ENCODE measurements at regions not wholly inside any gene's neighbourhood (a gene's known extent, or its start where the extent isn't known, plus 50 kb on each side); places are given as distances from the start of the nearest gene placed in this dataset.

GRCh38 chr7:22586101-22586785 lies 86.3 kb upstream of the STEAP1B start:
- DNase-seq = no peak

- no peak for DNase-seq
These were observed 84.2 kb upstream of the STEAP1B start for GRCh38 chr7:22584179-22584578.

GRCh38 chr7:22582863-22583622 lies 83.1 kb upstream of the STEAP1B start:
- DNase-seq = no peak

- no peak for DNase-seq
These were observed 81.1 kb upstream of the STEAP1B start for GRCh38 chr7:22581099-22581498.

- no peak for DNase-seq
These were observed 80.0 kb upstream of the STEAP1B start for GRCh38 chr7:22579961-22580360.

- DNase-seq = no peak
These were observed 78.2 kb upstream of the STEAP1B start for GRCh38 chr7:22578007-22578733.

DNA sequence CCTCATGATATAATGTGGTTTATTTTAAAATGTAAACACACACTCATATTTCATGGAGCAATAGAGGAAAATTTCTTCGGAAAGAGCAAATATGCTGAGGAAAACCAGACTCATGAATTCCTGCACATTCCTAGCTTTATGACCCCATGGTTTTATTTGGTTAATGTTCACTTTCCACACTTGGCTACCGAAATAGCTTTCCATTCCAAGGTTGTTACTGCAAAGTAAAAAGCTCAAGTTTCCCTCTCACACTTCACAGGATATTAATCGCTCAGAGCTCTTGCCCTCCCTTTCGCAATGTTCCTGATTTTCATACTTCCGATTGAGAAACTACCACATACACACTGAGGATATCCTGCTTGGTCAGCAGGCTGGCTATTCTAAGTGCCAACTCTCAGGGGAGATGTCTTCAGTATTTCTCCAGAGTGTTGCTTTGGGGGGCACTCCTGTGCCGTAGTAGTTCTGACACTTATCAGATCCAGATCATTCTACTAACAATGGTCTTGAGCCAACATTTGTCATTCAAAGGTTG lies 77.5 kb upstream of the STEAP1B start:
- DNase-seq = peak; percentile 74

GRCh38 chr7:22576612-22577469 lies 76.9 kb upstream of the STEAP1B start:
- no peak for DNase-seq

DNA sequence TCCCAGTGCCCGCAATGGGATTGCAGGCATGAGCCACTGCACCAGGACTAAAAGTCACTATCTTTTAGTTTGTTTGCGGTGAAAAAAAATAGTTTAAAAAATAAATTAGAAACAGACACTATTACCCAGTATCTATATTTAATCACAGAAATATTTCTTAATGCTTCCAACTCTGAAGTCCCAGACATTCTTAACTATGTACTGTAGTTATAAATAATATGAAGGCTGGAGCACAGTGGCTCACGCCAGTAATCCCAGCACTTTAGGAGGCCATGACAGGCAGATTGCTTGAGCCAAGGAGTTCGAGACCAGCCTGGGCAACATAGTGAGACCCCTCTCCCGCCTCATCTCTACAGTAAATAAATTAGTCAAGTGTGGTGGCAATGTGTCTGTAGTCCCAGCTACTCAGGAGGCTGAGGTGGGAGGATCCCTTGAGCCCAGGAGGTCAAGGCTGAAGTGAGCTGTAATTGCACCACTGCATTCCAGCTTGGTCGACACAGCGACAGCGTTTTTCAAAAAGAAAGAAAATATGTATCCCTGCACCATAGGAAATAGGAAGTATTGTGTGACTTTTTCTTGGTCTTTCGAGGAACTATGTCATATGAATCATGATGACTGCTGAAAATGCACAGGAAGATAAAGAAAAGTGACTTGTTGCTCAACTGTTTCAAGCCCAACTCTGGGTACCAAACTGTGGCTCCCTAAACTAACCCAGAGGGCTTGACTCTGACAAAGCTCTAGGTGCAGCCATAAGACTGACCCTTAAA lies 74.9 kb upstream of the STEAP1B start:
- no peak for DNase-seq

GRCh38 chr7:22572937-22573336 lies 72.9 kb upstream of the STEAP1B start:
- no peak for DNase-seq

DNA sequence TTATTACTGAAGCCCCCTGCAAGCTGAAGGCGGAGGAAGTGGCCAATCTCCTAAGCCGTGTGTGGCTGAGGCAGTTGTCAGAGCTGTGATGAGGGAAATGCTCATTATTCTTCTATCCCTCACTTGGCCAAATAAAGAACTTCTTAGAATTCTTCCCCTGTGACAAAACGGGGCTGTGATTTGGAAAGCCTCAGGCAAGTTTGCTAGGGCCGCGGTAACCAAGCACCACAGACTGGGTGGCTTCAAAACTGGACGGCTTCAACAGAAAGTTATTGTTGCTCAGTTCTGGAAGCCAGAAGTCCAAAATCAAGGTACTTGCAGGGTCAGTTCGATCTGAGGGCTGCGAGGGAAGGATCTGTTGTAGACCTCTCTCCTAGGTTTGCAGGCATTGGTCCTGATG lies 72.3 kb upstream of the STEAP1B start:
- no peak for DNase-seq

- no peak for DNase-seq
These were observed 71.8 kb upstream of the STEAP1B start for GRCh38 chr7:22571766-22572165.

- no peak for DNase-seq
These were observed 69.8 kb upstream of the STEAP1B start for GRCh38 chr7:22569586-22570321.

- DNase-seq = no peak
These were observed 66.6 kb upstream of the STEAP1B start for GRCh38 chr7:22566592-22566991.

GRCh38 chr7:22566176-22566575 lies 66.2 kb upstream of the STEAP1B start:
- DNase-seq = no peak

- DNase-seq = no peak
These were observed 65.4 kb upstream of the STEAP1B start for GRCh38 chr7:22565315-22565811.

- no peak for DNase-seq
These were observed 64.6 kb upstream of the STEAP1B start for GRCh38 chr7:22564511-22565045.

- no peak for DNase-seq
These were observed 63.7 kb upstream of the STEAP1B start for GRCh38 chr7:22563621-22564241.

DNA sequence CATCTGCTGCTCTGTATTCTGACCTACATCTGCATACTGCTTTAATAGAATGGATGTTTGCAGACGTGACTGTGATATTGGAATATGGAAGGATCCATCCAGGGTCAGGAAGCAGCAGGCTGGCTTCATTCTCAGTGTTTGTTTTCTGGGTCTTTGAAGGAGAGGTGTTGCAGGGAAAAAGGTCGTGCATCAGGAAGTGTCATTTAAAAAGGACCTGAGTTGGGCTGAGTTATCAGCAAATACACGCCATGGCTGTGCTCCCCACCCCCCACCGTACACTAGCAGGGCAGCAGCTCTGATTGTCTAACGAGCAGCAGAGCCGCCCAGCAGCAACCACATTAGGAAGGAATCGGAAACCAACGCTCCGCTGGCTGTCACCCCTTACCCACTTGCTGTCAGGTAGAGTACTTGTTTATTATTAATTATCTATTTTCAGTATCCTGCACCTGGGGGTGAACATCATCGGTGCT lies 63.1 kb upstream of the STEAP1B start:
- DNase-seq = no peak

All from hindlimb muscle (tissue), 1 donor.